COLO829 (cell line): ENCODE measurements at regions not wholly inside any gene's neighbourhood (a gene's known extent, or its start where the extent isn't known, plus 50 kb on each side); places are given as distances from the start of the nearest gene placed in this dataset.

Experiments used
- DNase-seq: peaks from one replicate; pipeline ENCODE4 v3.0.0; 2012; ENCODE audit warnings: low spot score

DNA sequence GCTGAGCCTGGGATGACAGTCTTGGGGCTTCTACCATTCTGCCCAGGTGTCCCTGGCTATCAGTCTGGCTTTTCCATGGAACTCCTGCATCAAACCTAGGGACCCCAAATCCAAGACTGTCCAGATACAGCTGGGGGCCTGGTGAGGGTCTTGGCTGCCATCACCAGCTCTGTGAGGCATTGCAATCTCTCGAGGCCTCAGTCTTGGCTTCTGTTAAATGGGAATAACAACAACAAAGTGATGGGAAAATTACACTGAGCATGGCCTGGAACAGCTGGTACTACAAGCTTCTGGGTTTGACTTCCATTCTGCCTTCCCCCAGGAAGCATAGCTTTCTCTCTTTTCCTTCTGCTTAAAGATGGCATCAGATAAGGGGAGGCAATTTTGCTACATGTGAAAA lies 50.0 kb upstream of the LCTL start:
- DNase-seq: no peak

DNA sequence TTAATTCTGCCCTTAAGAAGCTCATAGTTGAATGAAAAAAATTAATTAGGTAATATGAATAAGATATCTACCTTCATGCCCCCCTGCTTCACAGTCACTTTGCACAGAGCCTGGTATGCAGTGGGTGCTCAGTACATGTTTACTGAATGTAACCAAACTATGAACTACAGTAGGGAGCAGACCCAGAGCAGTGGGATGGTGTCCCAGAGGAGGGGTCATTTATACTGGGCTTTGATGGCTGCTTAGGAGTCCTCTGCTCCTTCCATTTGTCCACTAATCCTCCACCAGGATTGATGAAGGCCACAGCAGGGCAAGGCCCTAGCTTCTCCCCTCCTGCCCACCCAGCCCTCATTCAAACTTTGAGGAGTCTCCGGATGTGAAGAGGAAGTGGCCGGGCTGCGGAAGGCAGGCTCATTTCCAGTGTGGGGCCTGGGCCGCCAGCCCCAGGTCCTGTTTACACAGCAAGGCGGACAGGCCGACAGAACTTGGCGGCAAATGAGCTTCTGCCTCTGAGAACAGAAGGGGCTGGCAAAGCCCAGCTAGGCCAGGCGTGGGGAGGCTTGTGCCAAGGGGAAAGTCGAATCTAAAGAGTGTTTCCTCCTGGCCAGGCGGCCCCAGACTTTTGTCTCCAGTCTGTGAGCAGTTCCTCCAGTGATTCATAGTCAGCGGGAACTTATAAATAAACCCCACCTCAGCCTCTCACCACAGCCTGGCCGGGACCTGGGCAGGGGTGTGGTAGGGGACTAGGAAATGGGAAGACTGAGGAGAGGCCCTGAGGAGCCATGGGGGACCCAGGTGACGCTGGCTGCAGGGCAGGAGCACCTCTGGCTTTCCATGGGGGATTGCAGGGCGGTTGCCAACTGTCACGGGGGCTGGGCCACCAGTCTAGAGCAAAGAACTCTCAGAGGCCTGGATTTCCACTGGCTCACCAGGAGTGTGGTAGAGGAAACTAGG lies 51.6 kb upstream of the LCTL start:
- no peak for DNase-seq

DNA sequence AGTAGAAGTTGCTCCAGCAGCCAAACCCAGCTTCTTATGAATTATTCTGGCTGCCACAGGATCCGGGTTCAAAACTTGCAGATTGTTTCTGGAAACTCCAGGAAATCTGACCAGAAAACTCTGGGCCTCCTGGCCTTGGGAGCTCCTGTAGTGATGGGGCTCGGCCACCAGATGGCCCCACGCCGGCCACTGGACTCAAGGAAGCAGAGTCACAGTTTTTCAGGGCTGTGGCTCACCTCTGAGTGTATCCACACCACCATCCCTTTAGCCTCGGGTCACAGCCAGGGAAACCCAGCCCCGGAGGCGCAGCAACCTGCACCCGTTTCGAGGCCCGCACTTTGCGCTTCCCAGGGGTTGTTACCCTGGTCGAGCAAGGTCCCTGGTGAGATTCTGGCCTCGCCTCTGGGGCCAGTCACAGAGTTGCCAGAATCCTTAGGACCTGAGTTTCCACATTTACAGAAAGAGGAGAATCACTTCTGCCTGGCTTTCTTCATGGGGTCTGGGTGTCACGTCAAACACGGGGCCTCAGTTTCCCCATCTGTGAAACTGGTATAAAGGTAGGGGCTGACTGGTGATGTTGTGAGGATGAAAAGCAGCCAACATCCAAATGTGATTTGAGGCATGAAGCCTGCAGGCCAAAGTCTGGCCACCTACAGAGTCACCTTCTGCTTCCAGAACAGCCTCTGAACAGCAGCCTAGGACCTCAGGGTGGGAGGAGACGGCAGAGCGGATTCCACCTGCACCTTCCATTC lies 53.5 kb upstream of the LCTL start:
- DNase-seq: peak; percentile 28

DNA sequence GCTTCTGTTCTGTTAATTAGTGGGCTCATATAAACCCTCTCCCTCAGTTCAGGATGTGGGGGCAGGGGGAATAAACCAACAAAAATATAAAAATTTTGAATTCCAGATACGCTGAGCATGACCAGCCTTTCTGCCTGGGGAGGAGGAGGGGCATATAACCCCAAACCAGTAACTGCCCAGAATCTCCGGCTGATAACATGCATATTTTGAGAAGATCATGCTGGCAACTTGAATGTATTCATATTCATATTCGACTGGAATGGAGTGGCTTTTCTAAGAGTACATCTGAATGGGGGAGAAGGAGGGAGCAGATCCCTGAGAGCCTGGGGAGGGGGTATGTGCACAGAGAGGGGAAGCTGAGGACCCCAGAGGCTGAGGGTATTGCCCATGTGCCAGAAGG lies 54.5 kb upstream of the LCTL start:
- DNase-seq: no peak

DNA sequence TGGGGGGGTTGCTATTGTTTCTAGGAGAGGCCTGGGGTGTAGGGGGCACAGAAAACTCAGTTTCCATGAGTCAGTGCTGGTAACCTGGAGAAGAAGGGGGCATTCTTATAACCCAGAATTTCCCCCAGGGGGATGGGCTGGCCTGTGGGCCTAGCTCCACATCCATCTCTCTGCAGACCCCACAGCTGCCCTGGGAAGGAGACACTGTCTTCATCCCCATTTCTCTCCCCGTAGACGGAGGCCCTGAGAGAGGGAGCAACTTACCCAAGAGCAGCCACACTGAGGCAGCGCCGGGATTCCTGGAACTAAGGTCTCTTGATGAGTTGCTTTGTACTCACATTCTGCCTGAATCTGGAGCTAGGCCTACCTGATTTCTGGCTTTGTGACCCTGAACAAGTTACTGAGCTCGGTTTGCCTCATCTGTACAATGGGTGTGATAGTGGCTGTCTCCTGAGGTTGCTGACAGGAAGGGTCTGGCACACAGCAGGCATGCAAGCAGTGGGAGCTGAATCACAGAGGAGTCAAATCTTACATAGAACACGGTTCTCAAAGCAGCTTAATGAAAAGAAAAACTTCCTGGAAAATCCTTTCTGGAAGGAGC lies 55.0 kb upstream of the LCTL start:
- DNase-seq: no peak

DNA sequence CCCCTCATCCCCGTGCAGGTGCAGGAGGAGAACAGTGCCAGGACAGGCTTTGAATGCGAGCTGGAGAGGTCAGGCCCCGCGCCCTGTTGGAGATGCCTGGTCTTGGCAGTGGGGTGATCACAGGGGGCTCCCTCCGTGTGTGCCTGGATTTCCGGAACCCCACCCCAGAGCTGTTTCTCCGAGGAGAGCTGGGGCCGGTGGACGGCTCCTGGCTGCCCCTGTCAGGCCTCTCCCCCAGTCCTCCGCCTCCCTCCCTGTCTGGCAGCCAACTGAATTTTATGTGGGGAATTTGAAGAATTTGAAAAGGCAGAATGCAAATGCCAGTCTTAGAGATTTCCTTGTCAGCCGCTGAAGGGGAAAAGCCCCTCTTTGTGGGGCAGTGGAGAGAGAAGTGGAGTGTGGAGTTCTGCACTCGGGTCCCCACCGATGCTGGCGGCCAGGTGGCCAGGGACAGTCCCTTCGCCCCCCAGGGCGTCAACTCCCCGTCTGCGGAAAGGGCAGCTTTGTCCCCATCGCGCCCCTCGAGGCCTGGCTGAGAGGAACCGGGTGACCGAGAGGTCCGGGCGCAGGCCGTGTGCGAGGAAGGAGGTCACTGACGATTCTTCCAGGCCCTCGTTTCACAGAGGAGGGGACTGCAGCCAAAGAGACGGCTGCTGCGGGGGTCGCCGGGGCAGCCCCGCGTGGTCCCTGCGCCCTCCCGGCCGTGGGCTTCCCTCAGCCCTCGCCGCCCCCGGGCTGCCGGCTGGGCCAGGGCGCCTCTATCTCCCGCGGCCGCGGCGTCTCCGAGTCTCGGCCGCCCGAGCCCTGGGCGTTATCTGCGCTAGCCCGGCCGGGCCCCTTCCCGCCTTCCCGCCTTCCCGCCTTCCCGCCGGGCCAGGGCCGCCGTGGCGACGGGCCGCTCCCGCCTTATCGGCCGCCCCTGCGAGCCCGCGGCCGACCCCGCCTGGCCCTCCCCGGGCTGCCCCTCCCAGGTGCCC lies 56.0 kb upstream of the LCTL start:
- DNase-seq: no peak

DNA sequence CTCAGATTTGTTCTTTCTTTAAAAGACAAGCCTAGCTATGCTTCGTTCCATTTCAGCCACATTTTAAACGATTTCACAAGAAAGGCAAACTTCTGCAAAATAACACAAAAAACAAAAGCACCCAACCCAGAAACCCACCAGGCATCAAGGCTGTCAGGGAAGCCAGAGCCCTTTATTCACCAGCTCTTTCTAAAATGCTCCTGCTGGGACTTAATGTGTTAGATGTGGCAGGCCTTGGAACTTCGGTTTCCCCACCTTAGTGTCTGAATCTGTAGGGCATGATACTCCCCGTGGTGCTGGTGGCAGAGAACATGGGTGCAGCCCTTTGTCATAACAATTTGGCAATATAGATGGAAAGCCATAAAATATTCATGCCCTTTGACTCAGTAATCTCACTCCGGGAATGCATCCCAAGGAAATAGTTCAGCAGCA lies 56.8 kb upstream of the LCTL start:
- DNase-seq: no peak

DNA sequence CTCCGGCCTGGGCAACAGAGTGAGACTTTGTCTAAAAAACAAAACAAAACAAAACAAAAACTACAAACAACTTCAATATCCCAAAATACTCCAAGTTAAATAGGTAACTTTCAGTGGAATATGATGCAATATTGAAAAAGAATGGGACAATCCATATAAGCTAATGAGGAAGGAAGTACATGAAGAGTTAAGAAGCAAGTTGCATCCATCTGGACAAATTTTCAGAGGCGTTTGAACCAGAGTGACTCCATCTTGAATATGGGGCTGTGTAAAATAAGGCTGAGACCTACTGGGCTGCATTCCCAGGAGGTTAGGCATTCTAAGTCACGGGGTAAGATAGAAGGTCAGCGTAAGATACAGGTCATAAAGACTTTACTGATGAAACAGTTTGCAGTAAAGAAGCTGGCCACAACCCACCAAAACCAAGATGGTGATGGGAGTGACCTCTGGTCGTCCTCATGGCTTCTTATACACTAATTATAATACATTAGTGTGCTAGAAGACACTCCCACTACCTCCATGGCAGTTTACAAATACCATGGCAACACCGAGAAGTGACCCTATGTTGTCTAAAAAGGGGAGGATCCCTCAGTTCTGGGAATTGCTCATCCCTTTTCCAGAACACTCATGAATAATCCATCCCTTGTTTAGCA lies 58.1 kb upstream of the LCTL start:
- no peak for DNase-seq

DNA sequence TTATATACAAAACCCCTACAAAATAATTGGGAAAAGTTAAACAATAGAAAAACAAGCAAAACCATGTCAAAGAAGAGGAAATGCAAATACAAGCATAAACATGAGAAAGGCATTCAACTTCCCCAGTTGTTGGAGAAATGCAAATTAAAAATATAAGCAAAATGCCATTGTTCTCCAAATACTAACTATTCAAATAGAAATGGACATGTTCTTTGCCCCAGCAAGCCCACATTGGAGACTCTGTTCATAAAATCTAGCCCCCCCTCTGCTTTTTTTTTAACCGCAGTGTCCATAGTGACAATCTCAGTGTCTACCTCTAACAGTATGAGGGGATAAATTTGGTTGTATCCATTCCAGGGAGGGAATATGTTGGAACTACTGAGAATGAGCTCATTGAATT lies 59.7 kb upstream of the LCTL start:
- DNase-seq: no peak

DNA sequence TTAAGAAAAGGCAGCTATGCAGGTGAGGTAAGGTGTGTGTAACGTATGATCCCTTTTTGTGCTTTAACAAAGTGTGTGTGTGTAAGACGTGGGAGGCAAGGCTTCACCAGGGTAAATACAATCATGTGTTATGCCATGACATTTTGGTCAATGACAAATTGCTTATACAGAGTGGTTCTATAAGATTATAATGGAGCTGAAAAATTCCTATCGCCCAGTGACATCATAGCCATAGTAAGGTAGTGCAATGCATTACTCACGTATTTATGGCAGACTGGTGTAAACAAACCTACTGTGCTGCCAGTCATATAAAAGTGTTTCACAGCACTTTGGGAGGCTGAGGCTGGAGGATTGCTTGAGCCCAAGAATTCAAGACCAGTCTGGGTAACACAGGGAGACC lies 60.2 kb upstream of the LCTL start:
- DNase-seq: no peak

DNA sequence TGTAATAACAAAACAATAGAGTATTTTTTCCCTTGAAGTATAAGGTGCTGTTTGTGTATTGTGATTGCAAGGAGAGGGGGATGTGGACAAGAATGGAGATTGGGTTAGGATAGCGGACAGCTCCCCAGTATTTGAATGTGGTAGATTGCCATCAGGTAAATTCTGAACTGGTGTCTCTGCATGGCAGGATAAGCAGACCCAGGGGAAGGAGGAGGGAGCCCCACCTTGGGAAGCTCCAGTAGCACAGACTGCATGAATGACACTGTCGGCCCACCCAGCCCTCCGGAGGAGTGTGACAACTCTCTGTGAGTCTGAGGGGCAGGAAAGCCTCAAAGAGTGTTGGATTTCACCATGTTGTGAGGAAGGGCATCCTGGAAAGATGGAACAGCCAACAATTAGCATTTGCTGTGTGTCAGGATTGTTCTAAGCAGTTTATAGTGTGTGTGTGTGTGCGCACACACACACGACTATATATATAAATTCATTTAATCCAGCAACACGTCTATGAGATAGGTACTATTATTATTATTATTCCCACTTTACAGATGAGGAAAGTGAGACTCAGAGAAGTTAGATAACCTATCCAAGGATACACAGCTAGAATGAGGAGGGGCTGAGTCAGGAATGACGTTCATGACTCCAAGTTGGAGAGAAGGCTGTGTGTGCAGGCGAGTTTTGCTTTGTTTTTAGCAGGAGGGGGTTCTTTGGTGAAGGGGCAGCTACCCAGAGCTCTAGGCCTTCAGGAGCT lies 63.4 kb upstream of the LCTL start:
- DNase-seq: no peak

DNA sequence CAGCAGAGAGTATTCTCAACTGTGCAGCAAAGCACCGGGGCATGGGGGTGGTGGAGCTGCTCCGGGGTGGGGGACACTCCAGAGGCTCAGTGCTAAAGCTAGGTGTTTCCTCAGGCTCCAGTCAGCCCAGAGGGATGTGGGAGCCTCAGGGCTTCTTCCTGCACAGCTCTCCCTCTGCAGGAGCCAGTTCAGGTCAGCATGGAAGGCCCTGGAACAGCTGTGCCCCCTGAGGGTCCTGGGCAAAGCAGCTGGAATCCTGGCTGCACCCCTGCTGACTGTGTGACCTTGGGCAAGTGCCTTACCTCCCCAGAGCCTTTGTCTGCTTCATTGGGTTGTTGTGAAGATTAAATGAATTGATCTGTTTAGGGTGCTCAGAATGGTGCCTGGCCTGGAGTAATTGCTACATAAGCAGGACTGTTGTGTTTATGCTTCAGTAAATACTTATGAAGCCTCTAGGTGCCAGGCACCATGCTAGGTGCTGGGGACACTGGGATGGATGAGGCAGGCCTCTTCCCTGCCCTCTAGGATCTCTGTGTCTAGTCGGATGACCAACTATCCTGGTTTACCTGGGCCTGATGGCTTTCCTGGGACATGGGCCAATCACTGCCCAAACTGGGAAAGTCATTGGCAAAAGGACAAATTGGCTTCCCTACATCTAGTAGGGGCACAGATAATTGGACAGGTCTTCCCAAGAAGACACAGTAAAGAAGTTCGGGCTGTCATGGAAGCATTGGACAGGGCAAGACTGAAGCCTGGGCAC lies 64.2 kb upstream of the LCTL start:
- DNase-seq: no peak

DNA sequence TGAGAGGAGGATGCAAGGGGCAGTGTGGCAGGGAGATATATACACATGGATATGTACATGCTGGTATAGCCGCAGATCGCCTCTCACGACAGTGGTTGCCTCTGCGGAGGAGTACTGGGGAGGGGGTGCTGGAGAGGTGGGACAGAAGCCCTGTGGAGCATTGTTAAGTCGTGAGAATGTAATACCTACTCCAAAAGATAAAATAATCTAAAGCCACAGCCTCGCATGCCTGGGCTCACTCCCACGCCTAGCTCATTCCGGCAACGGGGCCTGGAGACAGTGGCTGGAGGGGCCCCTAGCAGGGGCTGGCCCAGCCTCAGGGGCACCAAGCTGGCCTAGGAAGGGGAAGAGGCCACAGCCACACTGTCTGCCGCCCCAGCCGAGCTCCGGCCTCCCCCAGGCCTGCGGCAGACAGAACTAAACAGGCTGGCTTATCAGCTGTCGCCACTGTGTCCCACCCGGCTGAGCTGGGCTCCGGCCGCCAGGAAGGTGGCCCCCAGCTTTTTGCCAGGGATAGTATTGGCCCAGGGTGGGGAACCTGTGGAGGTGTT lies 65.1 kb upstream of the LCTL start:
- no peak for DNase-seq

DNA sequence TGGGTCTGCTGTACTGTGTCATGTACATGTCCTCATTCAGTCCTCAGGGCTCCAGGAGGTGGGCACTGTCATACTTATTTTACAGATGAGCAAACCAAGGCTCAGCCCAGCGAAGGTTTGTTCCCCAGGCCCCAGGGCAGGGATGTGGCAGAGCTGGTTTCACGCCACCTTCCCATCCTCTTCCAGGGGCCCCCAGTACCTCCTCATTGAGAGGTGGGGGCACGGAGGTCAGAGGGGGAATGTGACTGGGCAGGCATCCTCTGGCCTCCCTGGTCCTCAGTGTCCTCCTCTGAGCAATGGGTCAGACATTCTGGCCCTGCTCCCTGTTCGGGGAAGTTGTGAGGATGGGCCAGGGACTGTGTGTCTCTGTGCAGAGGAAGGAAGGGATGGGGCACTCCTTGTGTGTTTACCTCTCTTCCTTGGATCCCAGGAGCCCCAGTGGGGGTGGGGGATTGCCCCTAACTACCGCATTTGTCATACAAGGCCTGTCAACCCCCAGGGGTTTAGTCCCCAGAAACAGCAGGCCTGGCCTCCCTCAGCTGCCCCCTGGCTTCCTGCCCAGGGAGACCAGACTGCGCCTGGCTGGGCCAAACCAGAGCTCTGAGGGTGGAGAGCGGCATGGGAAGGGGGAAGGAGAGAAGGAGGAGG lies 65.9 kb upstream of the LCTL start:
- DNase-seq: no peak

DNA sequence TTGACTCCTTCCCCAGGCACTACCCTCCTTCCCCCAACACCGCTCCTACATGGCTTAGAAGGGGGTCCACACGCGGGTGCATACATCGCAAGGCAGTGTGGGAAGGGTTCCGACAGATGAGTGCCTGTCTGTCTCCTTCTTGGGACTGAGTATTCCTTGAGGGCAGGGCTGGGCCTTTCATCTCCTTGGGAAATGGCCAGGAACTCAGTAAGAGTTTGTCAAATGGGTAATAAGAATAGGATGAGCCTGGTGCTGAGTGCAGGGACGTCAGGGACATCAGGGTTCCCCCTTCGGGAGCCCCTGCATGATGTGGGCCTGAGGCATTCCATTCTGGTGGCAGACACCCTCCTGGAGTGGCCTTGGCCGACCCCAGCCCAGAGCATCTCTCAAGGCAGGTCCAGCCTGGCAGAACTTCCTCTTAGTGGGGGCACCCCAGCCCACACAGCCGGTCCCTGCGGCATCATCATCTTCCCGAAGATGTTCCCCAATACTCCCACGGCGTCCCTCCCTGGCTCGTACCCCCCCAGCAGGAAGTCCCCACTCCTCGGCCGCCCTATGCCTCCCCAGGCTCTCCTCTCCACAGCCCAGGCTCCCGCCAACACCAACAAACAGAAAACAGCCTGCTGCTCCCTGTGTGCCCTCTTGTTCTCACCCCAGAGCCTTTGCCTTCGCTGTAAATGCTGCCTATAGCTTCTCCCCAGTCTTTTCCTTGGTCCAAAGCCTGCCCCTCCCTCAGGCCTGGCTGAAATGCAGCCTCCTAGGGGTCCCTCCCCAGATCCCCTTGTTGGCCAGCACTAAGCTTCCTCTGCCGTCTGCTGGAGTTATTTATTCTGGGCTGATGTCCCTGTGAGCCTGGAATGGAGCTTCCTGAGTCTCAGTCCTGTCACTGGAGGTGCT lies 67.5 kb upstream of the LCTL start:
- no peak for DNase-seq

DNA sequence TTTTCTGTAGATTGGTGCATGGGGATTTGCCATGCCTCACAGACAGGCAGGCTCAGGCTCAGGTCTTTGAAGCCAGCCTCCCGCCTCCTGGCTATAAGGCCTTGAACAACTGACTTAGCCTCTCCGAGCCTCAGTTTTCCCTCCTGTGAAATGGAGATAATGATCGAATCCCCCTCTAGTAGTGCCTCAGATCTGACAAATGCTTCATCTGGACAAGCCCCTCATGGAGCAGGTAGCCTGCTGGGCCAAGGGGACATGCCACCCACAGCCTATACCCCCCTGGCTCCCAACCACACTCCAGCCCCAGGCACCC lies 68.1 kb upstream of the LCTL start:
- DNase-seq: no peak

DNA sequence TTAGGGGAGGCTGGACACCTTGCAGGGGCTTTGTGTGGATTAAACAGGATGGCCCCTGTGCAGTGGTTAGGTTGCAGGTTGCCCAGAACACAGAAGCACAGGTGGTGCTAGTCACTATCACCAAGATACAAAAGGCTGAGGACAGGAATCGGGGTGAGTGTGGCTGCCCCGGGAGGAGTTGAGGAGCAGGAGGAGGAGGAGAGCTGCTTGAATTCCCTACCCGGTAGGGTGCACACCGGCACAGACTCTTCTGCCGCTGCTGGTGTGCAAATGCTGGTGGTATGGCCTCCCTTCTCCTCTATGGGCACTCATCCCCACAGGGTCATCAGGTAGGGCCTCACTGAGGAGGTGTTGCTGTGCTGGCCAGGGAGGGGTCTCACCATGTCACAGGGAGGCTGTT lies 67.5 kb upstream of the SMAD6 start:
- no peak for DNase-seq

DNA sequence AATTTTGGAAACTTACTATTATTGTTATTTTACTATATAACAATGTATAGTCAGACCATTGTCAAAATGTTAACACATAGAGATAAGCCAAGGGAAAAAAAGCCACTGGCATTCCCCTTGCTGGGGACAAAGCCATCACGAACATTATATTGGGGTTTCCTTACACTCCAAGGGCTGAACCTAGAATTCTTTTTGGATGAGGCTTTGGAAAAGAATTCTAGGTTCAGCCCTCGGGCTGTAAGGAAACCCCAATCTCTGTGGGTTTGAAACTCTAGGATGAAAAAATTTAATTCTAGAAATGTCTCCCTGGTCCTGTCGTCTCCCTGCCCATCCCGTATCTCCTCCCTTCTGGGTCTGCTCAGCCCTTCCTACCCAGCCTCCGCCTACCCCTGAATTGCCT lies 67.0 kb upstream of the SMAD6 start:
- no peak for DNase-seq
